HG03175 (cell line): ENCODE measurements at regions not wholly inside any gene's neighbourhood (a gene's known extent, or its start where the extent isn't known, plus 50 kb on each side); places are given as distances from the start of the nearest gene placed in this dataset.

Experiments
- ATAC-seq: cut with Tn5 transposase; IDR thresholded peaks from one replicate; pipeline ENCODE4 v1.9.1; 2021; ENCODE audit warnings: mild to moderate bottlenecking, moderate library complexity; ENCODE audit not compliant: unreplicated experiment

DNA sequence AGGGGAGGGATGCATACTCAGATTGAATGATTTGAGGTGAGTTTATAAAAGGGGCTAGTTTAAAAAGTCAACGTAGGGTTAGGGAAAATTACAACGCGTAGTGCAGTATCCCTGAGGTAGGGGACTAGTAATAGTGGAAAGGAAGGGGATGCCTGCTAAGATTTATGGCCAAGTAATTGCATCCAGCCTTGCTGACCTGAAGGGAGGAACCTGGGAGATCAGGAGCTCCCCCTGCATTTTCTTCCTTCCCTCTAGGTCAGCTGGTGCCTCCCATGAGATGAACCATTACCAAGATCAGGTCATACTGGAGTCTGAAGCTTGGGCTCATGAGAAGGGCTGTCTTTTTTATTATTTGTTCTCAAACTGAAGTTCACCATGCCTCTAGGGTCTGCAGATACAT, 606.6 kb downstream of the TMEM114 start:
- ATAC-seq, result no peak

DNA sequence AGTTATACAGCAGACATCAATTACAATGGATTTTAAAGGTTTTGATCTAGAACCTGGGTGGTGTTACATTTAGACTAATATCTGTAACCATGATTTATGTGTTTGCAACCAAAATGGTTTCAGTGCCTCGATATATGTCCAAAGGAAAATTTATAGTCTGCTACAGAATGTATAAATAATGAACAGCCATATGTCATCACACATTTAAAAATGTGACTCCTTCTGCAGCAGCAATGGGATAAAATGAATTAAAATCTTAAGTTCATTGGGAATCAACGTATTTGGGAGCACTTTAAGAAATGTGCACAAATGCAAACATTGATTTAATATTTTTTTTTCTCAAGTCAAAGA, 610.2 kb downstream of the TMEM114 start:
- ATAC-seq, result no peak

- ATAC-seq, result no peak
These were observed 610.7 kb downstream of the TMEM114 start for GRCh38 chr16:7979448-7980132.

GRCh38 chr16:7976563-7976962, 613.7 kb downstream of the TMEM114 start:
- no peak for ATAC-seq

DNA sequence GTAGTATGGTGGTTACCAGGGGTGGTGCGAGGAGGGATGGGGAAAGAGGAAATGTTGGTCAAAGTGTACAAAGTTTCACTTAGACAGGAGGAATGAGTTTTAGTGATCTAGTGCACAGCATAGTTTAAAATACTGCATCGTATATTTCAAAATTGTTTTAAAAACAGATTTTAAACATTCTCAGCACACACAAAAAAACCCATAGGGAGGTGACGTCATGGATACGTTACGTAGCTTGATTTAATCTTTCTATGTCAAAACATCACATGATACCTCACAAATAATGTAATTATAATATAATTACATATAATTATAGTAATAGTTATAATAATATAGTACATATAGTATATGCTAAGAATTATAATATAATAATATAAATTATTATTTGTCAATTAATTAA, 614.2 kb downstream of the TMEM114 start:
- ATAC-seq, result no peak

GRCh38 chr16:7967996-7968509, 622.3 kb downstream of the TMEM114 start:
- ATAC-seq, result no peak

- no peak for ATAC-seq
These were observed 625.6 kb downstream of the TMEM114 start for GRCh38 chr16:7964744-7965143.

DNA sequence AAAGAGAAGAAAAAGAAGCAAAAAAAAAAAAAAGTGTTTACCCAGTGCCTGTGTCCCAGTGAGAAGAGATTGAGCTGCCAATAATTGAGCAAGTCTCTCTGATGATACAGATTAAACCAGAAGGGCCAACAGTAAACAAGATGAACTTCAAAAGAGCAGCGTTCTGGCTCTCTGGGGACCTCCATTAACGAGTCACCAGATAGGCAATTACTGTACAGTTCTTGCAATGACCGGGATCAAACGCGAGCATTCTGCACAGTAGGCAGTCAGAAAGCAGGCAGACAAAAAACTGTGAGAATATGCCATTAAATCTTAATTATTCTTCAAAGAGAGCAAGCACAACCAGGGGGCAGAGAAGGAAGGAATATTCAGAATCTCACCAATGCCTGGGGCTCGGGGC, 626.1 kb downstream of the TMEM114 start:
- no peak for ATAC-seq

GRCh38 chr16:7962091-7962879, 628.0 kb downstream of the TMEM114 start:
- ATAC-seq, result no peak

DNA sequence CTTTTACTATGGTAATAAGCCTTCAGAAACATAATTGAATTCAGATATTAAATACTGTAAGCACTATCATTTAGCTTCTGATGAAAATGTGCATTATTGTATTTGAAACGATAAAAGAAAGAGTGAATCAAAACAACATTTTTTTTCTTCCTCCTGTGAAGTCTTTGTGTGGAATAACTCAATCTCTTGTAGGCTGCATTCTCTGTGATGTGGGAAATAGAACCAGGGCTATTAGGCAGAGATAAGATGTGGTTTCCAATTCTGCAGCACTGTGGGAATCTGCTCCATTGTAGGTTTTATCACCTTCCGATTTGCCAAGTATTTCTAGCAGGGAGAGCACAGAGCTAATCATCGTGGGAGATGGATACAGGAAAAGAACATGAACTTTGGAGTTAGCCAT, 624.5 kb downstream of the RBFOX1 start:
- ATAC-seq, result no peak

- no peak for ATAC-seq
These were observed 620.7 kb downstream of the RBFOX1 start for GRCh38 chr16:7953360-7953759.

- ATAC-seq, result no peak
These were observed 613.5 kb downstream of the RBFOX1 start for GRCh38 chr16:7946142-7946541.

- ATAC-seq, result no peak
These were observed 605.5 kb downstream of the RBFOX1 start for GRCh38 chr16:7938175-7938574.

- no peak for ATAC-seq
These were observed 588.7 kb downstream of the RBFOX1 start for GRCh38 chr16:7921345-7921744.

GRCh38 chr16:7919782-7920181, 587.1 kb downstream of the RBFOX1 start:
- no peak for ATAC-seq

DNA sequence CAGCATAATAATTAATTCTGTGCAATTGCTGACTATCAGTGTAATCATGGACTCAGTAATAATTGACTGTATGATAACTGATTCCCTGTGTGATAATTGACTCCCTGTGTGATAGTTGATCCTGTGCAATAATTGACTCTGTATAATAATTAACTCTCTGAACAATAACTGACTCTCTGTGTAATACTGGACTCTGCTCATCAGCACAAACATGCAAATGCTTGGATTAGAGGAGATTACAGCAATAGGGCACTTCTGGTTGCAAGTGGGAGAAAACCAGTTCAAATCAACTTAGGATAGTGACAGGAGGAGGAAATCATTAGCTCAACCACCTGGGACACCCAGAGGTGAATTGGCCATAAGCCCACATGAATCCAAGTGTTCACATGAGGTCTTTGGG, 582.1 kb downstream of the RBFOX1 start:
- no peak for ATAC-seq

GRCh38 chr16:7912132-7912531, 579.5 kb downstream of the RBFOX1 start:
- ATAC-seq, result no peak

GRCh38 chr16:7910116-7910515, 577.5 kb downstream of the RBFOX1 start:
- no peak for ATAC-seq

- ATAC-seq, result no peak
These were observed 555.8 kb downstream of the RBFOX1 start for GRCh38 chr16:7888411-7888810.

DNA sequence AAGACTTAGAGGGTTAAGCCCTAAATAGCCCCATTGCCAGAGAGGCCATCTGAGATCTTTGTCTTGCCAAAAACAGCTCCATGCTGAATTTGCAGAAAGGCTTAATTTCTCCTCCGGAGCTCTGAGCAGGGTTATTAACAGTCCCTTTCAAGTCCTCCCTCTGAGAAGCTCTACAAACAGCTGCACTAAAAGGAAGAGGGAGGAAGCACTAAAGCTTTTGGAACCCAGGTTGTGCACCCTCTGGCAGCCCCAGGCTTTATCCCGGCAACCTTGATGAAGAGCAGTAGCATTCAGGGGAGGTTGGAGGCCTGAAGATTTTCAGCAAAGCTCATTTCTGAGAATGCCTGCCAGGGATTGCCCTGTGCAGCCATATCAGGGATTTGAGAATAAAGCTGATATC, 554.7 kb downstream of the RBFOX1 start:
- no peak for ATAC-seq

DNA sequence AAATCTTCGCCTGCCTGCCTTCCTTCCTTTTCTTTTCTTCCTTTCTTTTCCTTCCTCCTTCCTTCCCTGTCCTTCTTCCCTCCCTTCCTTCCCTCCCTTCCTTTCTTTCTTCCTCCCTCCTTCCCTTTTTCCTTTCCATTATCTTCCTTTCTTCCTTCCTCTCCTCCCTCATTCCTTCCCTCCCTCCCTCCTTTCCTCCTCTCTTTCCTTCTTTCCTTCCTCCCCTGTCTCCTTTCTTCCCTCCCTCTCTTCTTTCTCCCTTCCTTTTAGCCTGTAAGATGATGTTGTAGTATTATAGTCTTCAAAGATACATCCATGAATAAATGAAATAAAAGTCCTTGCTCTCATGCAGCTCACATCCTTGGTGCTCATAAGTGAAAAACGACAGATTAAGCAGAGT, 539.3 kb downstream of the RBFOX1 start:
- ATAC-seq, result no peak

- ATAC-seq, result no peak
These were observed 538.7 kb downstream of the RBFOX1 start for GRCh38 chr16:7871371-7871770.
